IPS-15b (cell line): ENCODE measurements at regions not wholly inside any gene's neighbourhood (a gene's known extent, or its start where the extent isn't known, plus 50 kb on each side); places are given as distances from the start of the nearest gene placed in this dataset.

Experiments
- H3K27me3 ChIP-seq: one replicate; pipeline ENCODE4 v1.6.1; 2013; ENCODE audit warnings: low read length; ENCODE audit not compliant: control insufficient read depth, insufficient read depth
- H3K36me3 ChIP-seq: one replicate; pipeline ENCODE4 v1.6.1; 2013; ENCODE audit warnings: low read length; ENCODE audit not compliant: control insufficient read depth, insufficient read depth
- H3K4me1 ChIP-seq: one replicate; pipeline ENCODE4 v1.6.1; 2013; ENCODE audit warnings: mild to moderate bottlenecking, low read length; ENCODE audit not compliant: control insufficient read depth, insufficient read depth
- H3K4me3 ChIP-seq: one replicate; pipeline ENCODE4 v1.5.1; 2013; ENCODE audit warnings: low read depth, low read length
- H3K9ac ChIP-seq: one replicate; pipeline ENCODE4 v1.6.1; 2013; ENCODE audit warnings: low read depth, mild to moderate bottlenecking, low read length
- H3K9me3 ChIP-seq: one replicate; pipeline ENCODE4 v1.6.1; 2013; ENCODE audit warnings: mild to moderate bottlenecking, low read length; ENCODE audit not compliant: control insufficient read depth, insufficient read depth

GRCh38 chr5:3929799-3930198 lies 334.2 kb downstream of the IRX1 start:
- H3K27me3 ChIP-seq: no peaks in the 10 kb centered on the region
- no peaks in the 10 kb centered on the region for H3K4me1 ChIP-seq
- H3K4me3 ChIP-seq: no peak overlapping the region
- no peak overlapping the region for H3K9ac ChIP-seq
- H3K36me3 ChIP-seq: no peaks in the 10 kb centered on the region
- no peaks in the 10 kb centered on the region for H3K9me3 ChIP-seq

GRCh38 chr5:3931976-3932375 lies 336.3 kb downstream of the IRX1 start:
- Histone ChIP-seq H3K4me3 (no peak overlapping the region), H3K4me1 (no peaks in the 10 kb centered on the region), H3K36me3 (no peaks in the 10 kb centered on the region), H3K9ac (no peak overlapping the region), H3K9me3 (no peaks in the 10 kb centered on the region), H3K27me3 (no peaks in the 10 kb centered on the region)

DNA sequence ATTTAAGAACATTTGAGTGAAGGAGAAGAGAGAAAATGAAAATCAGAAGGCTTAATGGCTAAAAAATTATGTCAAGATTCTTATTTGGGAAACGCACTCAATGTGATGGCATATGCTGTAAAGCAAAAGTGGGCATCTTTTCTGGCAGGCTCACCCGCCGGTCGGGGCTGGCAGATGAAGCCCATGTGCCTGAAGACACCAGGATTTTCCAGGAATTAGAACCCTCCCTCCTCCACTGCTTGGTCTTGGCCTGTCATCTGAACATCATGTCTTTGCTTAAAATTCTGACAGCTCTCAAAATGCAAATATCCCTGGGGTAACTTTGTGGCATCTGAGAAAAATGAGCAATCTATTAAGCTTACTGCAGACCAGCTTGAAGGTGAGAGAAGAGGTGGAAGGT lies 337.9 kb downstream of the IRX1 start:
- Histone ChIP-seq H3K9me3 (no peaks in the 10 kb centered on the region), H3K4me3 (no peak overlapping the region), H3K9ac (no peak overlapping the region), H3K36me3 (no peaks in the 10 kb centered on the region), H3K4me1 (no peaks in the 10 kb centered on the region), H3K27me3 (no peaks in the 10 kb centered on the region)

GRCh38 chr5:3933966-3934365 lies 338.3 kb downstream of the IRX1 start:
- Histone ChIP-seq H3K27me3 (no peaks in the 10 kb centered on the region), H3K9ac (no peak overlapping the region), H3K4me3 (no peak overlapping the region), H3K9me3 (no peaks in the 10 kb centered on the region), H3K36me3 (no peaks in the 10 kb centered on the region), H3K4me1 (no peaks in the 10 kb centered on the region)

GRCh38 chr5:3943859-3944258 lies 348.2 kb downstream of the IRX1 start:
- H3K9me3 ChIP-seq: no peaks in the 10 kb centered on the region
- H3K4me3 ChIP-seq: no peak overlapping the region
- H3K27me3 ChIP-seq: no peaks in the 10 kb centered on the region
- no peaks in the 10 kb centered on the region for H3K36me3 ChIP-seq
- no peak overlapping the region for H3K9ac ChIP-seq
- no peaks in the 10 kb centered on the region for H3K4me1 ChIP-seq

DNA sequence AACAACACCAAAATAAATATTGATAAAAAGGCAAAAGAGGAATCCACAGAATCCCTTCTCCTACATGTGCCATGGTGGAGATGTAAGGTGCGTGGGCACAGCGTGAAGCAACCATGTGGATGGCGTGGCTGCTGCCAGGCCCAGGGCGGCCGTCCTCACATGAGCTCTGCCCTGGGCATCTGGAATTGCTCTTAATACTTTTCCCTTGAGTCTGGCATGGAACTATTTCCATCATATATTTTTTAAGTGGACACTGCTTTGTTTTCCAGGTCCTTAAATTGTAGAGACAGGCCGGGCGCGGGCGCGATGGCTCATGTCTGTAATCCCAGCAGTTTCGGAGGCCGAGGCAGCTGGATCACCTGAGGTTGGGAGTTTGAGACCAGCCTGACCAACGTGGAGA lies 349.3 kb downstream of the IRX1 start:
- Histone ChIP-seq H3K36me3 (no peaks in the 10 kb centered on the region), H3K9ac (no peak overlapping the region), H3K4me3 (no peak overlapping the region), H3K27me3 (no peaks in the 10 kb centered on the region), H3K4me1 (no peaks in the 10 kb centered on the region), H3K9me3 (no peaks in the 10 kb centered on the region)

DNA sequence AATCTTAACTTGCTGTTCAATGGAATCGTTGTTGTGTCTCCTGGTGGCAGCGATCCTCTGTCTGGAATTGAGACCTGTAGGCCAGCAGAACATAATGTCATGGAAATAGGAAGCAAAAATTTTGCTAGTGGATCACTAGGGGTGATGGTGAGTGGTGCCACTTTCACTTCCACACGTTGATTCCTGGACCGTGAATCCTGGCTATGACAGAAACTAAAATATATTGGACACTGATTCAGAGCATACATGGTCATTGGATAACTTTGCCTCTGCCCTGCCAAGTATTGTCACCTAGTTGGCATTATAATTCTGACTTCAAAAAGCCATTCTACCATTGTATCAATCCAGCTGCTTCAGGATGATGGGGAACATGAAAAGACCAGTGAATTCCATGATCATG lies 353.2 kb downstream of the IRX1 start:
- H3K36me3 ChIP-seq: no peaks in the 10 kb centered on the region
- no peaks in the 10 kb centered on the region for H3K4me1 ChIP-seq
- no peaks in the 10 kb centered on the region for H3K27me3 ChIP-seq
- H3K9ac ChIP-seq: no peak overlapping the region
- H3K4me3 ChIP-seq: no peak overlapping the region
- H3K9me3 ChIP-seq: no peaks in the 10 kb centered on the region

DNA sequence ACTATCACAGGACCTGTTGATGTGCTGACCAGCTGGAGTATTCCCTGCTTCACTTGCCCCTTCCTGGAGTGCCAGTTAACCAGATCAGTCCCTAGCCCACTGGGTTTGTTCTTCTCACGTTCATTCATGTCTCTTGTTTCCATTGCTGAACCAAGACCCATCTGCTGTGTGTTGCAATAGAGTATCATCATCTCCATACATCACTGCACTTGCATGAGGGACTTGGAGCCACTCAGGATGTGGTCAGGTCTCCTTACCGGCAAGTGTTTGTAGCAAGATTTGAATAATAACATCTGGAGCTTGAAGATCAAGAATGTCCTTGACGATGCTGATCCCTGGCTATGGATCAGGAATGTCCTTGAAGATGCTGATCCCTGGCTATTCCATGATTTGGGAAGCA lies 358.6 kb downstream of the IRX1 start:
- Histone ChIP-seq H3K27me3 (no peaks in the 10 kb centered on the region), H3K9ac (no peak overlapping the region), H3K36me3 (no peaks in the 10 kb centered on the region), H3K4me3 (no peak overlapping the region), H3K9me3 (no peaks in the 10 kb centered on the region), H3K4me1 (no peaks in the 10 kb centered on the region)

DNA sequence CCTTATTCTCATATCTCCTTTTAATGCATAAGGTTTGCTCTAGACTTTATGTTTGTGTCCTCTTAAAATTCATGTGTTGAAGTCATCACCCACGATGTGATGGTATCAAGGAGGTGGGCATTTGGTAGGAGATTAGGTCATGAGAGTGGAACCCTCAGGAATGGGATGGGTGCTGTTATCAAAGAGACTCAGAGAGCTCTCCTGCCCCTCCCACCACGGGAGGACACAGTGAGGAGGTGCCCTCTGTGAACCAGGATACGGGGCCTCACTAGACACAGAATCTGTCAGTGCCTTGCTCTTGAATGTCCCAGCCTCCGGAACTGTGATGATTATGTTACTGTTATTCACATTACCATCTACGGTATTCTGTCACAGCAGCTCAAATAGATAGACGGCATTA lies 359.0 kb downstream of the IRX1 start:
- Histone ChIP-seq H3K9me3 (no peaks in the 10 kb centered on the region), H3K4me1 (no peaks in the 10 kb centered on the region), H3K9ac (no peak overlapping the region), H3K4me3 (no peak overlapping the region), H3K27me3 (no peaks in the 10 kb centered on the region), H3K36me3 (no peaks in the 10 kb centered on the region)

DNA sequence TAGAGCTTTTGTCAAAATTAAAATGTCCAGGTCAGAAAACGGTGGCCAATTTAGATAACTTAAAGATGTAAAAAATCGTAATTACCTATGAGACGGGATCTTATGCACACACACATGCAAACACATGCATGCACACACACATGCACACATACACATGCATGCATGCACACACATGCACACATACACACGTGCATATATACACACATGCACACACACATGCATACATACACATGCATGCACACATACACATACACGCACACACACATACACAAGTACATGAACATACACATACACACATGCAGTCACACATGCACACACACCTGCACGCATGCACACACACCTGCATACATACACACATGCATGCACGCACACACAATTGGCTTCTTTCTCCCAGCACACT lies 362.0 kb downstream of the IRX1 start:
- Histone ChIP-seq H3K9me3 (no peaks in the 10 kb centered on the region), H3K4me3 (no peak overlapping the region), H3K9ac (no peak overlapping the region), H3K4me1 (no peaks in the 10 kb centered on the region), H3K36me3 (no peaks in the 10 kb centered on the region), H3K27me3 (no peaks in the 10 kb centered on the region)

DNA sequence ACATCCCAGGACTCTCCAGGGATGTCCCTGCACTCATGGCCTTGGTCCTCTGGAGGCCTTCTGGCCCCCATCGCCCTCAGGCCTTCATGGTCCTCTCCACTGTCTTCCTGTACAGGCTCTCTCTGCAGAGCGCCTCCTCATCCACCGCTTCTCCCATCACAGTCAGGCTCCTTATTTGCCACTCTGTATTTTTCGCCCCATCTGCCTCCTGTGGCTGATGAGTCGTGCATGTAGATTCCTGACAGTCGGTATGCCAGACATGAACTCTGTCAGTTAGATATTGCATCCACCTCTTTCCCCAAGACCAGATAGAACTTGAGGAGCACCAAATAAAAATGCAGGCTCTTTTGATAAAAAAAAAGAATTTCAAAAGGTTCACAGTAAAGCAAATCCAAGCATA lies 362.8 kb downstream of the IRX1 start:
- Histone ChIP-seq H3K4me3 (no peak overlapping the region), H3K27me3 (no peaks in the 10 kb centered on the region), H3K9me3 (no peaks in the 10 kb centered on the region), H3K9ac (no peak overlapping the region), H3K4me1 (no peaks in the 10 kb centered on the region), H3K36me3 (no peaks in the 10 kb centered on the region)

DNA sequence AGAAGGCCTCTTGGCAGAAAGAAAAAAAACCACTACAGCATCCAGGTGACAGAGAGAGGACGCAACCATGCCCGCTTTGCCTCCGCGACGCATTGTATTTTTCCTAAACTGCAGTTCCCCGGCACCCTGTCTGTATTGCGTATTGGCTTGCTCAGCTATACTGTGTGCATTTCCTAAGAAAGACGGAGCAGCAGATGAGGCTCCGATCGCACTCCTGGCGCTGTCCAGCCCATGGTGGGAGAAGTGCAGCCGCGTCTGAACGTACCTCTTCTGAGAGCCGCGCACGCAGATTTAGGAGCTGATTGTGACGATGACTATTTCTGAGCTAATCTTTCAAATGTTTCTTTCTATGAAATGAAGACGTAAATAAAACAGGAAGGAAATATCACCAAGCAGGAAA lies 366.5 kb downstream of the IRX1 start:
- no peaks in the 10 kb centered on the region for H3K36me3 ChIP-seq
- H3K4me1 ChIP-seq: no peaks in the 10 kb centered on the region
- no peaks in the 10 kb centered on the region for H3K27me3 ChIP-seq
- no peak overlapping the region for H3K4me3 ChIP-seq
- H3K9me3 ChIP-seq: no peaks in the 10 kb centered on the region
- no peak overlapping the region for H3K9ac ChIP-seq

- Histone ChIP-seq H3K36me3 (no peaks in the 10 kb centered on the region), H3K9ac (no peak overlapping the region), H3K4me1 (no peaks in the 10 kb centered on the region), H3K9me3 (no peaks in the 10 kb centered on the region), H3K27me3 (no peaks in the 10 kb centered on the region), H3K4me3 (no peak overlapping the region)
These were observed 368.0 kb downstream of the IRX1 start for GRCh38 chr5:3963652-3964051.
